OCI-LY7 (cell line): ENCODE measurements at regions not wholly inside any gene's neighbourhood (a gene's known extent, or its start where the extent isn't known, plus 50 kb on each side); places are given as distances from the start of the nearest gene placed in this dataset.

Source experiments
- BruUV-seq: library from RNA; stranded (reverse); fragments of 400-500 nt; replicated peaks from 2 replicates; lab custom pipeline; 2021; lab: Mats Ljungman, UMichigan
- CTCF ChIA-PET: fragments of 300-600 bp; sonication (Branson Sonifier 250); formaldehyde crosslinking; loops from one replicate; lab custom pipeline; 2022; ENCODE audit warnings: antibody characterized with exemption; ENCODE audit not compliant: unreplicated experiment; lab: Charles Lee
- POLR2A ChIA-PET: fragments of 300-600 bp; sonication (Branson Sonifier 250); formaldehyde crosslinking; loops from one replicate; lab custom pipeline; 2022; ENCODE audit warnings: antibody characterized with exemption; lab: Charles Lee
- DNase-seq: peaks from one replicate; pipeline ENCODE4 v3.0.0-alpha.2; 2015; ENCODE audit warnings: low spot score
- H2AFZ ChIP-seq: fragments of 200-600 bp; sonication (generic), shearing (Covaris generic); 2 replicates; pipeline ENCODE4 v1.6.1; 2014; ENCODE audit warnings: mild to moderate bottlenecking, antibody characterized with exemption, low read length, moderate library complexity
- H3K27ac ChIP-seq: fragments of 200-600 bp; sonication (generic); 2 replicates; pipeline ENCODE4 v1.5.1; 2014; ENCODE audit warnings: mixed run types, low read depth, mild to moderate bottlenecking, moderate library complexity, low read length, inconsistent platforms; ENCODE audit not compliant: poor library complexity, severe bottlenecking
- H3K36me3 ChIP-seq: fragments of 200-600 bp; sonication (generic); 2 replicates; pipeline ENCODE4 v1.6.1; 2014; ENCODE audit warnings: mild to moderate bottlenecking, antibody characterized with exemption, low read length, moderate library complexity, mixed read lengths; ENCODE audit not compliant: insufficient read depth
- H3K4me1 ChIP-seq: fragments of 200-600 bp; sonication (generic); 2 replicates; pipeline ENCODE4 v1.5.1; 2014; ENCODE audit warnings: mild to moderate bottlenecking, low read length; ENCODE audit not compliant: insufficient read depth, poor library complexity, severe bottlenecking
- H3K4me2 ChIP-seq: fragments of 200-600 bp; sonication (generic); 2 replicates; pipeline ENCODE4 v1.6.1; 2014; ENCODE audit warnings: mild to moderate bottlenecking, low read length
- H3K4me3 ChIP-seq: fragments of 200-600 bp; sonication (generic); 2 replicates; pipeline ENCODE4 v1.5.1; 2014; ENCODE audit warnings: mild to moderate bottlenecking, low read depth, low read length; ENCODE audit not compliant: poor library complexity, severe bottlenecking
- H3K79me2 ChIP-seq: fragments of 200-600 bp; sonication (generic); 2 replicates; pipeline ENCODE4 v1.6.1; 2016; ENCODE audit warnings: low read depth, mild to moderate bottlenecking, low read length, moderate library complexity, mixed read lengths; ENCODE audit not compliant: insufficient read depth
- H3K9me2 ChIP-seq: fragments of 200-600 bp; sonication (generic); 2 replicates; pipeline ENCODE4 v1.6.1; 2016; ENCODE audit warnings: mild to moderate bottlenecking, low read length, mixed read lengths; ENCODE audit not compliant: insufficient read depth
- H3K9me3 ChIP-seq: fragments of 200-600 bp; sonication (generic); 2 replicates; pipeline ENCODE4 v1.6.1; 2014; ENCODE audit warnings: mild to moderate bottlenecking, mixed run types, low read length, mixed read lengths
- H4K20me1 ChIP-seq: fragments of 200-600 bp; sonication (generic); 2 replicates; pipeline ENCODE4 v1.6.1; 2014; ENCODE audit warnings: mild to moderate bottlenecking, antibody characterized with exemption, low read length, moderate library complexity, mixed read lengths; ENCODE audit not compliant: insufficient read depth
- CTCF ChIP-seq: fragments of 200-600 bp; sonication (generic); conservative IDR thresholded peaks from 2 replicates; pipeline ENCODE4 v1.5.1; 2014; ENCODE audit warnings: mild to moderate bottlenecking, antibody characterized with exemption, low read length, moderate library complexity, mixed read lengths
- EZH2phosphoT487 ChIP-seq: fragments of 200-600 bp; sonication (generic); IDR thresholded peaks from 2 replicates; pipeline ENCODE4 v1.6.1; 2018; ENCODE audit warnings: low read depth, borderline replicate concordance, mild to moderate bottlenecking, mixed run types, antibody characterized with exemption, low read length, moderate library complexity, mixed read lengths
- intact Hi-C: fragments of 100-400 bp; cut with micrococcal nuclease; formaldehyde crosslinking; loops from one replicate; pipeline ENCODE4 v1.10.0; 2022; ENCODE audit not compliant: unreplicated experiment

- TF ChIP-seq CTCF, result no peak
- no peak for TF ChIP-seq EZH2phosphoT487
- no TSS peak for BruUV-seq
- H3K79me2 ChIP-seq, result no peaks in the 10 kb centered on the region
- H3K4me3 ChIP-seq, result no peak overlapping the region
- no peaks in the 10 kb centered on the region for H3K9me3 ChIP-seq
- H4K20me1 ChIP-seq, result no peaks in the 10 kb centered on the region
- ChIA-PET POLR2A (no interaction called here), CTCF (no interaction called here)
- no peak overlapping the region for H3K4me2 ChIP-seq
- intact Hi-C loops, result no loop called here
- no peak overlapping the region for H3K27ac ChIP-seq
- no peaks in the 10 kb centered on the region for H3K9me2 ChIP-seq
- no peaks in the 10 kb centered on the region for H3K36me3 ChIP-seq
- H3K4me1 ChIP-seq, result no peaks in the 10 kb centered on the region
- DNase-seq, result no peak
- H2AFZ ChIP-seq, result no peak overlapping the region
Measured at GRCh38 chr4:124874172-124874450, 161.6 kb upstream of the ANKRD50 start.

- intact Hi-C loops, result no loop called here
- H3K9me3 ChIP-seq, result no peaks in the 10 kb centered on the region
- no peaks in the 10 kb centered on the region for H3K79me2 ChIP-seq
- no peak for DNase-seq
- ChIA-PET CTCF (no interaction called here), POLR2A (interaction anchor here (0.7 kb wide), 1 partner anchor 1715 kb away, joined by 3 read pairs; no protein-coding TSS in a partner anchor)
- H3K4me2 ChIP-seq, result no peak overlapping the region
- no peak overlapping the region for H2AFZ ChIP-seq
- H3K4me3 ChIP-seq, result no peak overlapping the region
- no peak overlapping the region for H3K27ac ChIP-seq
- H3K9me2 ChIP-seq, result no peaks in the 10 kb centered on the region
- H4K20me1 ChIP-seq, result no peaks in the 10 kb centered on the region
- no peaks in the 10 kb centered on the region for H3K36me3 ChIP-seq
- no TSS peak for BruUV-seq
- TF ChIP-seq EZH2phosphoT487, result no peak
- no peak for TF ChIP-seq CTCF
- no peaks in the 10 kb centered on the region for H3K4me1 ChIP-seq
Measured at GRCh38 chr4:124873361-124874171, 161.0 kb upstream of the ANKRD50 start.

GRCh38 chr4:124872659-124873058, 160.1 kb upstream of the ANKRD50 start:
- POLR2A ChIA-PET, result no interaction called here

More at GRCh38 chr4:124872659-124873058, 160.1 kb upstream of the ANKRD50 start:
- H3K4me2 ChIP-seq, result no peak overlapping the region
- CTCF ChIA-PET, result no interaction called here
- H3K9me2 ChIP-seq, result no peaks in the 10 kb centered on the region
- BruUV-seq, result no TSS peak
- H3K4me1 ChIP-seq, result no peaks in the 10 kb centered on the region
- no peak overlapping the region for H3K27ac ChIP-seq
- no peak overlapping the region for H2AFZ ChIP-seq
- DNase-seq, result no peak
- TF ChIP-seq CTCF (no peak), EZH2phosphoT487 (no peak)
- H3K79me2 ChIP-seq, result no peaks in the 10 kb centered on the region
- intact Hi-C loops, result no loop called here
- H3K36me3 ChIP-seq, result no peaks in the 10 kb centered on the region
- no peak overlapping the region for H3K4me3 ChIP-seq
- no peaks in the 10 kb centered on the region for H3K9me3 ChIP-seq
- H4K20me1 ChIP-seq, result no peaks in the 10 kb centered on the region
